ENCODE measurements at regions not wholly inside any gene's neighbourhood (a gene's known extent, or its start where the extent isn't known, plus 50 kb on each side); places are given as distances from the start of the nearest gene placed in this dataset.

- no peak for TF ChIP-seq PBX3 (IDR thresholded peaks at IDR 0.05)
- no peak for TF ChIP-seq TAF1 (IDR thresholded peaks at IDR 0.05; ENCODE audit: borderline replicate concordance, low read depth, low read length)
Measured at GRCh38 chr18:2060086-2060485, 511.2 kb downstream of the METTL4 start (continued).

- WGBS (ENCODE audit: low lambda C conversion rate), result 5% methylated on average over 4 of the region's 4 CpGs
- POLR2A ChIA-PET, result no interaction called here
- Histone ChIP-seq H3K27me3 (ENCODE audit: insufficient read depth) (no peaks in the 10 kb centered on the region), H3K79me2 (ENCODE audit: insufficient read depth) (no peaks in the 10 kb centered on the region), H4K20me1 (ENCODE audit: insufficient read depth) (no peaks in the 10 kb centered on the region), H3K9me2 (no peaks in the 10 kb centered on the region), H3K27ac (ENCODE audit: low read depth in 2 of 2, low read length in 1 of 2) (no peak overlapping the region), H3K9ac (no peak overlapping the region), H3K4me2 (no peak overlapping the region), H2AFZ (ENCODE audit: low read depth) (no peak overlapping the region), H3K4me3 (ENCODE audit: low read depth in 2 of 2, low read length in 1 of 2) (no peak overlapping the region), H3K36me3 (replicated peaks in 1 of 2; ENCODE audit: control insufficient read depth in 1 of 2, insufficient read depth in 2 of 2, low read length in 1 of 2) (no peaks in the 10 kb centered on the region), H3K9me3 (no peaks in the 10 kb centered on the region), H3K4me1 (ENCODE audit: control insufficient read depth in 1 of 2, insufficient read depth in 2 of 2, low read depth in 1 of 2, low read length in 1 of 2) (no peaks in the 10 kb centered on the region; a peak in 1 of 4 replicates), H3F3A (replicated peaks; ENCODE audit: insufficient read depth) (no peaks in the 10 kb centered on the region)
- CTCF ChIA-PET, result interaction anchor here (1.8 kb wide), 1 partner anchor 34 kb away, joined by 4 read pairs; no protein-coding TSS in a partner anchor
- DNase-seq, result no peak
- TF ChIP-seq RAD21 (IDR thresholded peaks at IDR 0.05; ENCODE audit: low read length) (no peak), TAF1 (IDR thresholded peaks at IDR 0.05; ENCODE audit: borderline replicate concordance, low read depth, low read length) (no peak), TCF12 (IDR thresholded peaks at IDR 0.05) (no peak), ELF1 (IDR thresholded peaks at IDR 0.05) (no peak), NRF1 (IDR thresholded peaks at IDR 0.05; ENCODE audit: low read depth, low read length) (no peak), FOXJ3 (CRISPR knock-in tag; IDR thresholded peaks at IDR 0.05) (no peak), SIN3A (IDR thresholded peaks at IDR 0.05; ENCODE audit: borderline replicate concordance, low read depth, low read length) (no peak), FOSL2 (IDR thresholded peaks at IDR 0.05; ENCODE audit: borderline replicate concordance, low read depth) (no peak), IRF3 (IDR thresholded peaks at IDR 0.05; ENCODE audit: low read depth, low read length) (no peak), RFX5 (IDR thresholded peaks at IDR 0.05; ENCODE audit: low read length) (no peak), GATA2 (CRISPR knock-in tag; IDR thresholded peaks at IDR 0.05) (no peak), GABPA (IDR thresholded peaks at IDR 0.05; ENCODE audit: low read depth) (no peak), CHD2 (IDR thresholded peaks at IDR 0.05; ENCODE audit: low read length, partially characterized antibody) (no peak), USF2 (IDR thresholded peaks at IDR 0.05; ENCODE audit: borderline replicate concordance, low read depth, low read length) (no peak)
- TF ChIP-seq, protein P1, sequence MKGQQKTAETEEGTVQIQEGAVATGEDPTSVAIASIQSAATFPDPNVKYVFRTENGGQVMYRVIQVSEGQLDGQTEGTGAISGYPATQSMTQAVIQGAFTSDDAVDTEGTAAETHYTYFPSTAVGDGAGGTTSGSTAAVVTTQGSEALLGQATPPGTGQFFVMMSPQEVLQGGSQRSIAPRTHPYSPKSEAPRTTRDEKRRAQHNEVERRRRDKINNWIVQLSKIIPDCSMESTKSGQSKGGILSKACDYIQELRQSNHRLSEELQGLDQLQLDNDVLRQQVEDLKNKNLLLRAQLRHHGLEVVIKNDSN (IDR thresholded peaks at IDR 0.05; ENCODE audit: borderline replicate concordance, low read depth), result no peak
- TF ChIP-seq, protein P2, sequence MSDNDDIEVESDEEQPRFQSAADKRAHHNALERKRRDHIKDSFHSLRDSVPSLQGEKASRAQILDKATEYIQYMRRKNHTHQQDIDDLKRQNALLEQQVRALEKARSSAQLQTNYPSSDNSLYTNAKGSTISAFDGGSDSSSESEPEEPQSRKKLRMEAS (IDR thresholded peaks at IDR 0.05; ENCODE audit: low read depth), result no peak
Measured at GRCh38 chr18:2070631-2071030, 500.7 kb downstream of the METTL4 start.

Measured in SK-N-SH (cell line).